GM12874 (cell line): ENCODE measurements at regions not wholly inside any gene's neighbourhood (a gene's known extent, or its start where the extent isn't known, plus 50 kb on each side); places are given as distances from the start of the nearest gene placed in this dataset.

ENCODE experiments used
- TF ChIP-seq, protein P1 (sequence below): IDR thresholded peaks from 2 replicates; pipeline ENCODE4 v1.5.1; 2011; ENCODE audit warnings: low read depth, mild to moderate bottlenecking, control low read depth, low read length, moderate library complexity; ENCODE audit not compliant: insufficient read depth

GRCh38 chr5:121386334-121386733 is 465.3 kb upstream of the FTMT start:
- TF ChIP-seq, protein P1, sequence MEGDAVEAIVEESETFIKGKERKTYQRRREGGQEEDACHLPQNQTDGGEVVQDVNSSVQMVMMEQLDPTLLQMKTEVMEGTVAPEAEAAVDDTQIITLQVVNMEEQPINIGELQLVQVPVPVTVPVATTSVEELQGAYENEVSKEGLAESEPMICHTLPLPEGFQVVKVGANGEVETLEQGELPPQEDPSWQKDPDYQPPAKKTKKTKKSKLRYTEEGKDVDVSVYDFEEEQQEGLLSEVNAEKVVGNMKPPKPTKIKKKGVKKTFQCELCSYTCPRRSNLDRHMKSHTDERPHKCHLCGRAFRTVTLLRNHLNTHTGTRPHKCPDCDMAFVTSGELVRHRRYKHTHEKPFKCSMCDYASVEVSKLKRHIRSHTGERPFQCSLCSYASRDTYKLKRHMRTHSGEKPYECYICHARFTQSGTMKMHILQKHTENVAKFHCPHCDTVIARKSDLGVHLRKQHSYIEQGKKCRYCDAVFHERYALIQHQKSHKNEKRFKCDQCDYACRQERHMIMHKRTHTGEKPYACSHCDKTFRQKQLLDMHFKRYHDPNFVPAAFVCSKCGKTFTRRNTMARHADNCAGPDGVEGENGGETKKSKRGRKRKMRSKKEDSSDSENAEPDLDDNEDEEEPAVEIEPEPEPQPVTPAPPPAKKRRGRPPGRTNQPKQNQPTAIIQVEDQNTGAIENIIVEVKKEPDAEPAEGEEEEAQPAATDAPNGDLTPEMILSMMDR: no peak

DNA sequence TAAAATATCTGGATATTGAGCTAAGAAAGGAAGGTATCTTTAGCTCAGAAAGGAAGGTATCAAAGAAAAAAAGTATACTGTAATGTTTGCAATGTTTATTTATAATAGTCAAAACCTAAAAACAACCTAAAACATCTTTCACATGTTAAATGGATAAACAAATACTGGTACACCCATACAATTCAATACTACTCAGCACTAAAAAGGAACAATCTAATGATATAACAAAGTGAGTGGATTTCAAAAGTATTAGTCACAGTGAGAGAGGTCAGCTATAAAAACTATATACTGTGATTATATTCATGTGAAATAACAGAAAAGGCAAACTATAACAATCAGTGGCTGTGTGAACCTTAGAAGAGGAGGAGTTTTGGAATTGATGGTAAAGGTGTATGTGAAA is 455.0 kb upstream of the FTMT start:
- TF ChIP-seq, protein P1: no peak

DNA sequence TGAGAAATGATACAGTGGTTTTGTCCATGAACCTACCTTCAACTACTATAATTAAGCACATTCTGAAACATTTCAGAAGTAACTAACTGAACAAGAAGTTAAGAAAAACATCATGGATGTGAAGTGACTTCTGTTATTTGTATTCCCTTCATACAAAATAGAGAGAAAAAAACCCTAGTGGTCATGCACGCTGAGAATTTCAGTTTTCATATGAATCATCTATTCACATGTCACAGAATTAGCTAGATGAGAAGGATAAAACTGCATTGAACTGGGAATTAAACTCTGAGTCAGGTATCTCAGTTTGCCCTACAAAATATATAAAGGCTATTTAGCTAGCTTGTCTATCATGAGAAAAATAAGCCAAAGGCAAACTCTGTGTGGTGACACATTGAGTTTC is 451.8 kb upstream of the FTMT start:
- TF ChIP-seq, protein P1: no peak

- TF ChIP-seq, protein P1: no peak
Observed at GRCh38 chr5:121408778-121409177, 442.9 kb upstream of the FTMT start.

GRCh38 chr5:121415270-121415669 is 436.4 kb upstream of the FTMT start:
- TF ChIP-seq, protein P1: no peak

- TF ChIP-seq, protein P1: no peak
Observed at GRCh38 chr5:121421646-121422045, 430.0 kb upstream of the FTMT start.

GRCh38 chr5:121424976-121425375 is 426.7 kb upstream of the FTMT start:
- TF ChIP-seq, protein P1: no peak

DNA sequence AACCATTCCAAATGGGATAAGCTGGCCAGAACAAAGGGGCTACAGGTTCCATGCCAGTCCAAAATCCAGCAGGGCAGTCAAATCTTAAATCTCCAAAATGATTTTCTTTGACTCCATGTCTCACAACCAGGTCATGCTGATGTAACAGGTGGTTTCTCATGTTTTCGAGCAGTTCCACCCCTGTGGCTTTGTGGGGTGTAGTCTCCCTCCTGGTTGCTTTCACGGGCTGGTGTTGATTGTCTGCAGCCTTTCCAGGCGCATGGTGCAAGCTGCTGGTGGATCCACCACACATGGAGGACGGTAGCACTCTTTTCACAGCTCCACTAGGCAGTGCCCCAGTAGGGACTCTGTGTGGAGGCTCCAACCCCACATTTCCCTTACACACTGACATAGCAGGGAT is 425.5 kb upstream of the FTMT start:
- TF ChIP-seq, protein P1: no peak
